ENCODE measurements at regions not wholly inside any gene's neighbourhood (a gene's known extent, or its start where the extent isn't known, plus 50 kb on each side); places are given as distances from the start of the nearest gene placed in this dataset.

DNA sequence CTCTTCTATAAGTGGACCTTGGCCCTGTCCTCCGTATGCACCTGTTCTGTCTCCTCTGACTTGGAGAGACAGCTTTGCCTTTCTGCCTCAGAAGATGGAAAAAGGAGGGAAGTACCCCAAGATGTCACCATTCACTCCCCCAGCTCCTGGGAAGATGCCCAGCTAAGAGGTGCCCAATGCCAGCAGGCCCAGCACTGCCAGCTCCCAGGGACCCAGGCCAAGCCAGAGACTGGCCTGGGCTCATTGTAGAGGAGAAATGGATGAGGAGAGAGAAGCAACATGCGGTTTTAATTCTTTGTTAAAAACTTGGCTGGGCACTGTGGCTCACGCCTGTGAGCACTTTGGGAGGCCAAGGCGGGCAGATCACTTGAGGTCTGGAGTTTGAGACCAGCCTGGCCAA, 111.5 kb upstream of the ZNF507 start:
- TF ChIP-seq POLR2A (IDR thresholded peaks at IDR 0.05; ENCODE audit: low read length) (no peak), GATA1 (IDR thresholded peaks at IDR 0.05; ENCODE audit: low read depth, low read length) (no peak)
